ENCODE measurements at regions not wholly inside any gene's neighbourhood (a gene's known extent, or its start where the extent isn't known, plus 50 kb on each side); places are given as distances from the start of the nearest gene placed in this dataset.

DNA sequence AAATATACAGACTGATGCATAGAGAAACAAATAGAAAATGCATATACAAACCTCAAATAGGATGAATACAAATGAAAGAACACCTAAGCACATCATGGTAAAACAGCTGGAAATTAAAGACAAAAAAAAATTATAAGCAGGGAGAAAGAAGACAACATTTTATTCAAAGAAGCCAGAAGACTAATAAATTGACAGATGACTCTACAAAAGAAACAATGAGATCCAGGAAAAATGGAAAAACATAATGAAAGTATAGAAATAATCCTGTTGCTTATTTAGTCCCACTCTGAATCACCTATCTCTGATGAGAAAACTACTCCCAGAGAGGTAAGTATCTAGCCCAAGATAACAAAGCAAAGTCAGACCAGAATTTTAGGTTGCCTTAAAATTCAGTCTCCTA is 143.4 kb downstream of the RBM43 start:
- TF ChIP-seq EZH2phosphoT487 (IDR thresholded peaks at IDR 0.05; ENCODE audit: insufficient read depth, low read depth) (no peak), EZH2 (IDR thresholded peaks at IDR 0.05; ENCODE audit: insufficient read depth, poor library complexity, severe bottlenecking) (no peak)
